GM21381 (cell line): ENCODE measurements at regions not wholly inside any gene's neighbourhood (a gene's known extent, or its start where the extent isn't known, plus 50 kb on each side); places are given as distances from the start of the nearest gene placed in this dataset.
"Not testable (repeated sequence)": the region's sequence is repeated elsewhere in the genome, so short reads cannot be mapped to it uniquely, and the experiment has no call there.

Experiments used
- ATAC-seq: cut with Tn5 transposase; IDR thresholded peaks from one replicate; pipeline ENCODE4 v1.9.1; 2021; ENCODE audit warnings: mild to moderate bottlenecking, moderate library complexity; ENCODE audit not compliant: unreplicated experiment

DNA sequence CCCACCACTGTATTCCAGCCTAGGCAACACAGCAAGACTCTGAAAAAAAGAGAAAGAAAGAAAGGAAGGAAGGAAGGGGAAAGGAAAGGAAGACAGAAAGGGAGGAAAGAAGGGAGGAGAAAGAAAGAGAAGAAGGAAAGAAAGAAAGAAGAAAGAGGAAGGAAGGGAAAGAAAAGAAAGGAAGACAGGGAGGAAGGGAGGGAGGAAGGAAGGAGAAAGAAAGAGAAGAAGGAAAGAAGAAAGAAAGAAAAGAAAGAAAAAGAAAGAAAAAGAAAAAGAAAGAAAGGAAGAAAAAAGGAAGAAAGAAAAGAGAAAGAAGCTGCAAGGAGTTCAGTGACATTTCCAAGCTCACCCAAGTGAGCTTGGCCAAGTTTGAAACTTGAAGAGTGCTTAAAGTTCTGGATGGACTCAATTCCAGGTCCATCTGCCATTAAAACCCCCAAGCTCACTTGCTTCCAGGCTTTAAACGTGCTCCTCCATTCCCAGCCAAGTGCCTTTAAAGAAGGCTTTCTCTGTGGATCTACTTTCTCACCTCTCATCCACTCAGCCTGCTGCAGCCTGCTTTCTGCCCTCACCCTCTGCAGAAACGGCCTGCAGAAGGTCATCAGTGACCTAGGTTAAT lies 101.5 kb downstream of the VCPKMT start:
- no peak for ATAC-seq

DNA sequence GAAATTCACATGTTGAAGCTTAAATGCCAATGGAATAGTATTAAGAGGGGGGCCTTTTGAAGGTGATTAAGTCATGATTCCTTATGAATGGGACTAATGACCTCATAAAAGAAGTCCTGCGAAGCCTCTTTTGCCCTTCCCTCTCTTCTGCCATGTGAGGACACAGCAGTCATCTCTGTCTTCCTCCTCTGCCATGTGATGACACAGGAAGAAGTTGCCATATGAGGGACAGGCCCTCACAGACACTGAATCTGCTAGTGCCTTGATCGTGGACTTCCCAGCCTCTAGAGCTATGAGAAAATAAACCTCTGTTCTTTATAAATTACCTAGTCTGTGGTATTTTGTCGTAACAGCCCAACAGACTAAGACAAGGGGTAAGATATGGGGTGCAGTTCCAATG lies 100.7 kb downstream of the VCPKMT start:
- no peak for ATAC-seq

DNA sequence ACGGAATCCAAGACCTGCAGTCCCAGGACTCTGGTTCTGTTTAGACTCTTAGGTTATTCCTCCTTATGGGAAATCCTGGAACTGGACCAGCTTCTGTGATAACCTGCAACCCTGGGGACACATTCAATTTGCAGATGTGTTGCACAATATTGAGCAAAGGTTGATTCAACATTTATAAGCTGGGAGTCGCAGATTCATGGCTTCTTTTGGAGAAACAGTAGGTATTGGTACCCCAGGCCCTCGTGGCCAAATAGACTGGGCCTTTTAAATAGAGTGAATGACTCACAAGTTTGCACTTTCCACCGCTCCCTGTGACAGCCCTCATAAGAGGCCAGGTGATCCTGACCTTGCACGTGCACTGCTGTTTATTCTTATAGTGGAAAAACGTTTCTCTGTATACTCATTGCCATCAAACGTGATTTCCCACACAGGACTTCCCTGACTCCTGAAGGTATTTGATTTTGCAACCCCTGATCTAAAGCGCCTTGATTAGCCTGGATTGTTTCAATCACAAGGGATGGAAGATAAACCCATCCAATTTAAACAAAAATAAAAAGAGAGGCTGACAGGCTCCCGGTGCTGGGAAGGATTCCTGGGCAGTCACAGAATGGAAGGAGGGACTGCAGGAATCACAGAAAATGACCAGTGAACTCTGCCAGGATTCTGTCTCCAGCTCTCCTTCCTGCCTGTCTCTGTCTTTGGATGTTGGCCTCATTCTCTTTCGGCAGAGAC lies 98.0 kb downstream of the VCPKMT start:
- no peak for ATAC-seq

DNA sequence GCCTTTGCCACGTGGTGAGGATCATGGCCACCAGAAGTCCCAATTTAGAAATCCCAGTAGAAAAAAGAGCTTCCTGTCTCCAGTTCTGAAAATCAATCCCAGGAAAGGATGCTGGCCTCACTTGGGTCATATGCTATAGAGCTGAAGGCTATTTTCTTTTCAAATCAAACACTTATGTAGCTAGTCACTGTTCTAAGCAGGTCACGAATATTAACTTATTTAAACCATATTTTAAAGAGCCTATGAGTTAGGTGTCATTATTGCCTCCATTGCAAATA lies 97.5 kb downstream of the VCPKMT start:
- ATAC-seq, result no peak

DNA sequence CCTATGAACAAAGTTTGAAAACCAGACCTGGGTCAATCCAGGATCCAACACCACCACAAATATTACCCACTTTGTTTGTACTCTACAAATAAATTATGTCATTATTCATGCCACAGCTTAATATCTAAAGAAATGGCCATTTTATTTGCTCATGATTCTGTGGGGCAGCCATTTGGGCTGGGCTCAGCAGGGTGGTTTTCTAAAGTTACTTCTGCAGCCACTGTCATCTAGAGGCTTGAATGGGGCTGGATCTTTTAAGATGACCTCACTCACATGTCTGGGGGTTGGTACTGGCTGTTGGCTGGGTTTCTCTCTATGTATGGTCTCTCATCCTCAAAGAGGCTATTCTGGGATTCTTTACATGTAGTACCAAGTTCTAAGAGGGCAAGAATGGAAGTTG lies 96.2 kb downstream of the VCPKMT start:
- no peak for ATAC-seq

DNA sequence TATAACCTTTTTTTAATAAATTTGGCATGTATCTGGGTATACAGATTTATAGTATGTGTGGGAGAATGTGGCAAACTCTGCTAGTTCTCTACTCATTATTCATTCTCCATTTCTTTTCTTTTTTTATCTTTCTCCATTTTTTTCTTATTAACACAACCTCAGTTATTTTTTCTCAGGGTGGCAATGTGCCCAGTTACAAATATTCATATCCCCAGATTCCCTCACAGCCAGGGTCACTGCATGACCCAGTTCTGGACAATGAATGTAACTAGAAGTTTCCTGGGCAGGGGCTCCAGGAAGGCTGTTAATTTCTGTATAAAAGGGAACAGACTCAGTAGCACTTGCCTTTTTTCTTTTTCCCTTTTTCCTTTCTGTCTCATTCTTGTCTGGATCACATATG lies 95.6 kb downstream of the VCPKMT start:
- ATAC-seq, result no peak

DNA sequence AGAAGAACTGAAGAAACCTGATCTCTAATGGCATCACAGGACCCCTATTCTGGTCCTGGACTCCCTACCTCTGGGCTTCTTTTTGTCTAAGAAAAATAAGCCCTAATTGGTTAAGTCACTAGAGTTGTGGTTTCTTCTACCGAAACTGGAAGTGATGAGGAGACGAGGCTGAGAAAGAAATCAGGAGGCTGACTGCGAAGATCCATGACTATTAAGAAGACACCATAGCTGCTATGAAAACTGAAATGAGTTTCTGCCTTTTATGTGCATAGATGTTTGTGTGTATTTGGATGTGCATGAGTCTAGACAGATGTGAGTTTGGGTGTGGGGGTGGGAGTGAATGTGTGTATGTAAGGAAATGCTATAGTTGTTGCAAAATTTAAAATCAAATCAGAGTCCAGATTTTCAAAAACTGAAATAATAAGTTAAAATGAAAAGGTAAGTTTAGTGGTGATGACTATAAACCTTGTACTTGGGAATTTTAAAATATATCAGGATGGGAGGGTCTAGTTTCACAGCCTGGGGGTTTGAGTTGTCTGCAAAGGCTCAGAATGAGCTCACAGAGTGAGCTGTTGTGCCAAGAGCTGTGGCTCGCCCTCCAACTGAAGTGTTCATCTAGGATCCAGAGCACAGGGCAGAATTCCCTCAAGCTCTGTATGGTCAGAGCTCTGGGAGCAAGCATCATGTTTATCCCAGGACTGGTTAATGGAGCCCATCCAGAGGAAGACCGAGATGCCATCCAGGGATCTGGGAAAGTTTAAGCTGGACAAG lies 94.9 kb downstream of the VCPKMT start:
- no peak for ATAC-seq

DNA sequence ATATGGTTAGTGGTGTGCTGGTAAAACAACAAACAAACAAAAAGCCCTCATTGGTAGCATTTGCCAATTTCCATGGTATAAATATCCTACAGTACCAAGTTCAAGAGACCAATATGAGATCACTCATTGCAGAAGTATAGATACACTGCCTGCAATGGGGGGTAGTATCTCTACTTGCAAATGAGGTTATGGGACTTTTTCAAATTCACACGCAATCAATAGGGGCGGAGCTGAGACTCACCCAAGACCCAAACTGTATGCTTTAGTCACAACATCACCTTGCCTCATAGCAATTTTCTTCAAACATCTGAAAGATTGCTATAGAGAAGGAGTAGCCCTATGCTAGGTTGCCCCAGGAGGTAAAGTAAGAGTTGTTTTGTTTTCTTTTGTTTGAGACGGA lies 93.7 kb downstream of the VCPKMT start:
- ATAC-seq, result no peak

DNA sequence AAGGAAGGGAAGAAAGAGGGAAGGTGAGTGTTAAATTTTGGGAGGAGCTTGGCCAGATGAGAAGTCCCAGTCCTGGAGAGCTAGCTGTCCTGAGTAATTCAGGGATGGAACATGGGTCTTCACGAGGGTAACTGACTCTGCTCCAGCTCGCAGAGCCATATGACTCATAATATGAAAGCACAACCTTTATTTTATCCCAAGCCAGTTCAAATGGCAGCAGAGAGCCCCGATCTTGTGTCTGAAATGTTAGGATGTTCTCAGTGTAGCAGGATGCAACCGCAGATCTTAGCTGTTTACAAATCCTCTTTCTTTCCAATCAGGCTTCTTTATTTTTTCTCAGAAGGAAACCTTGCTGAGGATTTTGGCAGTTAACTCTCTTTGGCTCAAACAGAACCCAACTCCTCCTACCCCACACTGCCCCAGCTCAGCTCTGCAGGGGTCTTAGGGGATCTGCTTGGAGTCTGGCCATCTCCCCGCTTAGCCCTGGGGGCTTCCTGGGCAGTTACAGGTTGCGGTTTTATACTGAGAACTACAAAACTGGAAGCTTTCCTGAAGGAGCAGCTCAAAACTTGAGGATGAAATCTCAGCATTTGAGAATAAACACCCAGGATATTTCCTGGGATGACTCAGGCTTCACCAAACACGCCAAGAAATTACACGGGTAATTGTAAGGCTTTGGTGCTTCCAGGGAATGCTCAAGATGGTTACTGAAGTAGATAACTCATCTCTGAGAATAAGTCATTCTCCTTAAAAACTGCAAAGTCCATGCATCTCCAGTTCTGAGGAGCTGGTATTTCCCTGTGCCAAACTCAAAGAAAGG lies 92.5 kb downstream of the VCPKMT start:
- no peak for ATAC-seq

DNA sequence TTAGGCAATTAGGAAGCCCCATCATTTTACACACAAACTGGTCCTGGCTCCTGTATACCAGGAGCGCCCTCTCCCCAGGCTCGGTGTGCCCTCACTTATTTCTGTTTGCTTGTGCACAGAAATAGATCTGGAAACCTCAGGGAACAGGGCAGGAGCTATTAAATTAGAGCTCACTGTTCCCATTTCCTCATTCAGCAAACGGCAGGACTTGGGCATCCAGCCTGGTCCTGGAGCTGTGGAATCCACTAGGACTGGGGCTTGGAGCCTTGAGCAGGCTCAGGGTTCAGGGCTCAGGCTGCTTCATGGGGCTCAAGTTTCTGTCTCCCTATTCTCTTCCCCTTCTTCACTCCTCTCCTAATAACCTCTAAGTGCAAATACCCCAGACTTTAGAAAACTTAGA lies 91.3 kb downstream of the VCPKMT start:
- ATAC-seq, result no peak

DNA sequence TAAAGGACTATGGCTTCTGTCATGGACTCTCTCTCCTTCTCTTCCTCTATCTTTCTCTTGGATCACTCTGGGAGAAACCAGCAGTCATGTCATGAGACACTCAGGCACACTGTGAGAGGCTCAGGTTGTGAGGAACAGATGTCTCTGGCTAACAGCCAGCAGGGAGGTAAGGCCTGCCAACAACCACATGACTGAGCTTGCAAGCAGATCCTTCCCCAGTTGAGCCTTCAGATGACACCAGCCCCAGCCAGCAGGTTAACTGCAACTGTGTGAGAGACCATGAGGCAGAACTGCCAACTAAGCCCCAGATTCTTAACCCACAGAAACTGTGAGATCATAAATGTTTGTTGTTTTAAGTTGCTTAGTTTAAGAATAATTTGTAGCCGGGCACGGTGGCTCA lies 90.6 kb downstream of the VCPKMT start:
- ATAC-seq, result no peak

DNA sequence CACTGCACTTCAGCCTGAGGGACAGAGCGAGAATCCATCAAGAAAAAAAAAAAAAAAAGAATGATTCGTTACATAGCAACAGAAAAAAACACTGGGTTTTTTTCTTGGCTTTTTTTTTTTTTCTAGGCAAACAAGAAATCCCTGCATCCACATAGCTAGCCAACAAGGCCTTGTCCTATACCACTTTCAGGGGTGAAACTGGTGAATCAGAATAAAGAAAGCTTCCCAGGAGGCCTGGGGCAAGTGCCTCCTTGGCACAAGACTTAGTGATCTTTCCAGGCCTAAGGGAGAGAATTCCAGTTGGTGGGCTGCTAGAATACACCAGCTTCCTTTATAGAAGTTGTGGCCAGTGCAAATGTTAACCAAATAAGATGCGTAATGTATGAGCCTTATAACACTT lies 90.0 kb downstream of the VCPKMT start:
- no peak for ATAC-seq

DNA sequence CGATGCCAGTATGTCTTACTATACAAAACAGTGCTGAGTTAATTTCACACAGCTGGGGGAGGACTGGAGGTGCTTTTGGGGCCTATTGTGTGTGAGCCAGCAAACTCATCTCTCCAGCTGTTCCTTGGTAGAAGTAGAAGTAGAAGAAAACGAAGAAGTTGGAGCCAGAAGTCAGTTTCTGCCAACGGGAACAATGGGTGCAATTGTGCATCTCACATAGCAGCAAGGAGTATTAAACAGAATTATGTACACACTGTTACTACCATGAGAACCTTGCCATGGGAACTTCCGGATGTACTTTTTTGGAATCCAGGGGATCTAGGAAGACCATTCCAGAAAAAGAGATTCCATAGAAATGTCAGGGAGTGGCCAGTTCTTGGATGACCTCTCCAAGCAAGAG lies 88.6 kb downstream of the VCPKMT start:
- no peak for ATAC-seq

DNA sequence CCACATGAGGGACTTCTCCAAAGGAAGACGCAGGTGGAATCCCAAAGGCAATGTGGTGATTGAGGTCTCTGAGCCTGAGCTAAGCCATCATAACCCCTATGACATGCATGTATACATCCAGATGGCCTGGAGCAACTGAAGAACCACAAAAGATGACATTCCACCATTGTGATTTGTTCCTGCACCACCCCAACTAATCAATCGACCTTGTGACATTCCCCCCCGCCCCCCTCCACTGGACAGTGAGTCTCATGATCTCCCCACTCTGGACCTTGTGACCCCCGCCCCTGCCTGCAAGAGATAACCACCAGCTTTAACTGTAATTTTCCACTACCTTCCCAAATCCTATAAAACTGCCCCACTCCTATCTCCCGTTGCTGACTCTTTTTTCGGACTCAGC lies 87.9 kb downstream of the VCPKMT start:
- ATAC-seq, result no peak

DNA sequence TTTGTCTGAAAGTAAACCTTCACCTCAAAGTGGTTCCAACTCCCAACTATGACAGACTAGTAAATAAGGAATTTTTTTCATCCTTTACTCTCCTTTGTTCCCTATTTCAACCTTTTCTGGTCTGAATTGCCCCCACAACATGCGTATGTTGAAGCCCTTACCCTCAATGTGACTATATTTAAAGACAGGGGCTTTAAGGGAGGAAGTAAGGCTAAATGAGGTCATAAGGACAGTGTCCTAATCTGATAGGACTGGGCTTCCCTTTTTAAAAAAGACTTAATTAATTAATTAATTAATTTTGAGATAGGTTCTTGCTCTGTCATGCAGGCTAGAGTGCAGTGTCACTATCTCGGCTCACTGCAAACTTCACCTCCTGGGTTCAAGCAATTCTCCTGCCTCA lies 86.3 kb downstream of the VCPKMT start:
- ATAC-seq, result no peak

DNA sequence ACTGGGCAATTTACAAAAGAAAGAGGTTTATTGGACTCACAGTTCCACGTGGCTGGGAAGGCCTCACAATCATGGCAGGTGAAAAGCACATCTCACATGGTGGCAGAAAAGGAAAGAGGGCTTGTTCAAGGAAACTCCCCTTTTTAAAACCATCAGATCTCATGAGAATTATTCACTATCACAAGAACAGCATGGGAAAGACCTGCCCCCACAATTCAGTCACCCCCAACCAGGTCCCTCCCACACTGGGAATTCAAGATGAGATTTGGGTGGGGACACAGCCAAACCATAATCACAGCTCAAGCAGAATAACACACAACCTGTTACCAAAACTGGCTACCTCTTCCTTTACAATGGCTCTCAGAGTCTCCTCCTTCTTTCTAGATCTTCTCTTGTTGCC lies 85.5 kb downstream of the VCPKMT start:
- not testable (repeated sequence) for ATAC-seq

DNA sequence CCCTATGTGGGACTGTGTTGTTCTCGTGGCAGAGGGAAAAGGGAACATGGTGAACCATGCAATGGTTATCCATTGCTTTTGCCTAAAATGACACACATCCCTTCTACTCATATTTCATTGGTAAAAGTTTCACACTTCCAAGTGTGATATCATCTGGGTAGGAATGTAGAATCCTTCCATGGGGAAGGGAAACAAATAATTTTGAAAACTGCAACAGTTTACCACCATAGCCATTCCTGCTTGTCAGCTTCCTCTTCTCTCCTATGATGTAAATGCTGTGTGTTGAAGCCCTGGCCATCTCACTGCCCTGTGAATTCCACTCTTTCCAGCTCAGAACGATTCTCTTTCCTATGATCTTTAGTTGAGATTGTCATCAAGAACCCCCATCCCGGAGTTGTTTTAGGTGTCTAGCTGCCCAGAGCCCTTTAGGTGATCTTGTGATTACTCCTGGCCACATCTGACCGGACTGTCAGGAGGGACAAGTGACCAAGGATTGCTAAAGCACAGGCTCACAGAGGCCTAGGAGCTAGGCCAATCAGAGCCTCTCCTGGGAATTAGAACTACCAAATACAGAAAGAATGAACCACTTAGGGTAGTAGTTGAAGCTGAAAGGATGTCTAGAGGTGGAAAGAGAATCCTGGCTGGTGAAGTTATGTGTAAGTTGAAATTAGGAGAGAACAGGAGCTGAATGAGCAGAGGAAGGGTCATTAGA lies 84.6 kb downstream of the VCPKMT start:
- ATAC-seq, result no peak

DNA sequence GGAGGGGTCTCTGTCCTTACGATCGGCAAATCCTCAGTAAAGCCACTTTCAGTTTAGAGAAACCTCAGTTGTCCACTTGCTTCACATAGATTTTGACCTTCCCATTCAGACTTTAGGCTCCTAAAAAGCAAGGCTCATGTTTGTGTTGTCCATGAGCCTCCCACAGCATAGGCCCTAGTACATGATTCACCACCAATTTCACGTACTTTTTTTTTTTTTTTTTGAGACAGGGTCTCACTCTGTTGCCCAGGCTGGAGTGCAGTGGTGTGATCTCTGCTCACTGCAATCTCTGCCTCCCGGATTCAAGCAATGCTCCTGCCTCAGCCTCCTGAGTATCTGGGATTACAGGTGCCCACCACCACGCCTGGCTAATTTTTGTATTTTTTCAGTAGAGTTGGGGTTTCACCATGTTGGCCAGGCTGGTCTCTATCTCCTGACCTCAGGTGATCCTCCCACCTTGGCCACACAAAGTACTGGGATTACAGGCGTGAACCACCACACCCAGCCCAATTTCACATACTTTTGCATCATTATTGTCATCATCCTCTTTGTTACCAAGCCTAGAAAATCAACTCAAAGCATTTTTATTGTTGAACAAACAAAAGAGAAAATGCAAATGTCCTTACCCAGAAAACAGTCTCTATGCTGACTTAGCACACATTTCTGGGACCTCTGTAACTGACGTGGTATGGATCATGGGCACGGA lies 83.8 kb downstream of the VCPKMT start:
- not testable (repeated sequence) for ATAC-seq

DNA sequence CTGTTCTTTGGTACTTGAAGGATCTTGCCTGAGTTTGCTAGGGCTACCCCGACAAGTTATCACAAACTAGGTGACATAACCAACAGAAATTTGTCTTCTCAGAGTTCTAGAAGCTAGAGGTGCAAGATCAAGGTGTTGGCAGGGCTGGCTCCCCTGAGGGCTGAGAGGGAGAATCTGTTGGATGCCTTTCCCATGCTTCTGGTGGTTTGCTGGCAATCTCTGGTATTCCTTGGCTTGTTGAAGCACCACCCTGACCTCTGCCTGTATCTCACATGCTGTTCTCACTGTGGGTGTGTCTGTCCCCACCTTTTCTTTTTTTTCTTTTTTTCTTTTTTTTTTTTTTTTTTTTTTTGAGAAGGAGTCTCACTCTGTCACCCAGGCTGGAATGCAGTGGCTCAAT lies 81.2 kb downstream of the VCPKMT start:
- no peak for ATAC-seq

DNA sequence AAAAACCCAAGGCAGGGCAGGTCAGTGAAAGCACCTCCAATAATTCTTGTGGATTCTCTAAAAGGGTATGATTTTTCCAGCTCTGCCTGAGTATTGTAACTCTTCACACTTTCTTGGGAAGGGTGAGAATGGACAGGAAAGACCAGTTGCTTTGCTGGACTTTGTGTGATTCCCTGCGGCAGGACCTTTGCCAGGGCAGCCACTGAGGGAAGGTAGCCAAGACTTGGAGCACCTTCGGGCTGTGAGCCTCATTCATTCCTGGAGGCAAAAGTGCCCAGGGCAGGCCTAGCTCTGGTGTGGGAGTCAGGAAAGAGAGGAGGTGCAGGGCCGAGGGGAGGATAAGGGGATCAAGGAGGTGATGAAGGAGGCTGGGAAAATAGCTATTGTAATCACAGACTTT lies 80.2 kb downstream of the VCPKMT start:
- no peak for ATAC-seq
